Right lobe of liver (tissue), 4 donors: ENCODE measurements at regions not wholly inside any gene's neighbourhood (a gene's known extent, or its start where the extent isn't known, plus 50 kb on each side); places are given as distances from the start of the nearest gene placed in this dataset.

Experiments used
- CTCF ChIP-seq, 4 donors: fragments of 200-600 bp in 3 of 4; fragments of 450-650 bp in 1 of 4; IDR thresholded peaks; one replicate each; pipeline versions ENCODE4 v1.5.1 to v1.8.0; 2016 to 2022; ENCODE audit warnings: antibody characterized with exemption in 4 of 4, mild to moderate bottlenecking in 2 of 4
- POLR2A ChIP-seq: fragments of 450-650 bp; IDR thresholded peaks from one replicate; pipeline ENCODE4 v1.6.1; 2017; ENCODE audit warnings: antibody characterized with exemption, mild to moderate bottlenecking
- donor health status: DM: no; HTN: no; CAD: no.
- donor health status: DM: no; HTN: no; CAD: no.
- donor health status: DM: no; HTN: yes; CAD: no.

- TF ChIP-seq CTCF (IDR thresholded peaks at IDR 0.05): no peak
- no peak for TF ChIP-seq POLR2A
Observed at GRCh38 chr3:69547461-69547880, 161.6 kb upstream of the FRMD4B start.
